Lower leg skin (tissue), 4 donors: ENCODE measurements at regions not wholly inside any gene's neighbourhood (a gene's known extent, or its start where the extent isn't known, plus 50 kb on each side); places are given as distances from the start of the nearest gene placed in this dataset.

ENCODE experiments used
- DNase-seq, 2 donors: peaks; one replicate each; pipeline ENCODE4 v3.0.0-alpha.2; 2019; ENCODE audit warnings: low spot score in 2 of 2
- H3K4me3 ChIP-seq: fragments of 200-600 bp; sonication (generic); 2 replicates; pipeline ENCODE4 v1.5.1; 2017; ENCODE audit warnings: mild to moderate bottlenecking, low read depth; ENCODE audit not compliant: poor library complexity, severe bottlenecking
- CTCF ChIP-seq, 3 donors: fragments of 450-650 bp; IDR thresholded peaks; one replicate each; pipeline ENCODE4 v1.5.1; 2016; ENCODE audit warnings: antibody characterized with exemption in 3 of 3, mild to moderate bottlenecking in 3 of 3, moderate library complexity in 2 of 3
- POLR2A ChIP-seq, 2 donors: fragments of 450-650 bp; IDR thresholded peaks; one replicate each; pipeline ENCODE4 v1.6.1; 2016 to 2017; ENCODE audit warnings: antibody characterized with exemption in 2 of 2, mild to moderate bottlenecking in 1 of 2, moderate library complexity in 1 of 2
- WGBS, 2 donors: methylation state at CpG; one replicate each; pipeline ENCODE4 v1.1.5; 2018; 5-methylcytosine and 5-hydroxymethylcytosine counted together
- intact Hi-C: fragments of 100-400 bp; cut with DNase I; formaldehyde crosslinking; loops from one replicate; pipeline ENCODE4 v1.15.0; 2023; ENCODE audit warnings: low total_unique reads

GRCh38 chr2:78865667-78866066 is 159.8 kb upstream of the REG3G start:
- no peak overlapping the region for H3K4me3 ChIP-seq
- TF ChIP-seq POLR2A (IDR thresholded peaks at IDR 0.05) (no peak), CTCF (IDR thresholded peaks at IDR 0.05) (no peak)
- 82% methylated on average over 10 of the region's 10 CpGs for WGBS, 2 donors
- DNase-seq, result no peak
- intact Hi-C loops, result no loop called here

GRCh38 chr2:78870343-78870967 is 155.0 kb upstream of the REG3G start:
- no peak for TF ChIP-seq CTCF (IDR thresholded peaks at IDR 0.05)
- TF ChIP-seq POLR2A (IDR thresholded peaks at IDR 0.05), result no peak
- H3K4me3 ChIP-seq, result no peak overlapping the region
- 28 to 55% methylated on average over 1 of the region's 1 CpG for whole genome bisulfite sequencing, 2 donors
- intact Hi-C loops, result no loop called here
- no peak for DNase-seq

- H3K4me3 ChIP-seq, result no peak overlapping the region
- intact Hi-C loops, result no loop called here
- 42 to 43% methylated on average over 1 of the region's 1 CpG for WGBS, 2 donors
- TF ChIP-seq POLR2A (IDR thresholded peaks at IDR 0.05) (no peak), CTCF (IDR thresholded peaks at IDR 0.05) (no peak)
- no peak for DNase-seq
Measured at GRCh38 chr2:78873526-78873925, 152.0 kb upstream of the REG3G start.

GRCh38 chr2:78876316-78876688 is 149.2 kb upstream of the REG3G start:
- TF ChIP-seq POLR2A (IDR thresholded peaks at IDR 0.05) (no peak), CTCF (IDR thresholded peaks at IDR 0.05) (no peak)
- no peak overlapping the region for H3K4me3 ChIP-seq
- 69 to 72% methylated on average over 2 of the region's 2 CpGs for WGBS, 2 donors
- no peak for DNase-seq
- intact Hi-C loops, result no loop called here

- 87 to 89% methylated on average over 1 of the region's 1 CpG for WGBS, 2 donors
- no peak for TF ChIP-seq POLR2A (IDR thresholded peaks at IDR 0.05)
- no peak for TF ChIP-seq CTCF (IDR thresholded peaks at IDR 0.05)
- intact Hi-C loops, result no loop called here
Measured at GRCh38 chr2:78887446-78887845, 138.1 kb upstream of the REG3G start.

GRCh38 chr2:78890935-78891334 is 134.6 kb upstream of the REG3G start:
- DNase-seq, result no peak
- TF ChIP-seq CTCF (IDR thresholded peaks at IDR 0.05) (no peak), POLR2A (IDR thresholded peaks at IDR 0.05) (no peak)
- H3K4me3 ChIP-seq, result no peak overlapping the region
- WGBS, 2 donors, result 64 to 75% methylated on average over 2 of the region's 2 CpGs
- intact Hi-C loops, result no loop called here

More at GRCh38 chr2:78887446-78887845, 138.1 kb upstream of the REG3G start:
- H3K4me3 ChIP-seq, result no peak overlapping the region
- DNase-seq, result no peak
